ENCODE measurements at regions not wholly inside any gene's neighbourhood (a gene's known extent, or its start where the extent isn't known, plus 50 kb on each side); places are given as distances from the start of the nearest gene placed in this dataset.
"Not testable (repeated sequence)": the region's sequence is repeated elsewhere in the genome, so short reads cannot be mapped to it uniquely, and the experiment has no call there.

DNA sequence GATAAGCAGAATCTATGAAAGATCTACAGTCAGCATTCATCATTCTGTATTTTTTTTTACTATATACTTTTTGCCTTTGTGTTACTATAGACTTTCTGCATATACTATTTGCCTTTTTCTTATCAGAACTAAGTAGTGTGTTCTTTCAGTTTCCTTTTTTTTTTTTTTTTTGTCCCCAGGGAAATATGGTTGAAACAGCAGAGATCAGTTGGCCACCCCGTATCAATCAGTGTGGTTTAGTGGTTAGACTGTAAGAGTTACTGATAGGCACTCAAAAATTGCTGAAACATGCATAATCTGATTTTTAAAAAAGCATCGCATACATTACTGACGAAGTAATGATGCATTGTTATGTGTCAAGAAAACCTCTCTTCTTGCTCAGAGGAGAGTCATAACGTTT, 990.8 kb upstream of the EDIL3 start:
- Histone ChIP-seq H3K4me1 (ENCODE audit: control insufficient read depth, insufficient read depth, low read length) (no peaks in the 10 kb centered on the region), H3K36me3 (ENCODE audit: control insufficient read depth in 2 of 2, insufficient read depth in 2 of 2, low read length in 2 of 2) (no peaks in the 10 kb centered on the region), H3K4me3 (ENCODE audit: low read length in 2 of 2) (no peak overlapping the region), H3K27ac (ENCODE audit: low read length) (no peak overlapping the region), H3K9me3 (ENCODE audit: control insufficient read depth in 2 of 2, low read length in 2 of 2) (no peaks in the 10 kb centered on the region), H3K27me3 (ENCODE audit: control insufficient read depth in 1 of 2, insufficient read depth in 2 of 2, low read length in 2 of 2) (no peaks in the 10 kb centered on the region), H3K9ac (ENCODE audit: low read length in 2 of 2) (no peak overlapping the region)

GRCh38 chr5:85388770-85389169, 1004.1 kb upstream of the EDIL3 start:
- H3K27ac ChIP-seq (ENCODE audit: low read length): no peak overlapping the region
- no peak overlapping the region for H3K4me3 ChIP-seq (ENCODE audit: low read length in 2 of 2)
- no peak overlapping the region for H3K9ac ChIP-seq (ENCODE audit: low read length in 2 of 2)
- H3K4me1 ChIP-seq (ENCODE audit: control insufficient read depth, insufficient read depth, low read length): no peaks in the 10 kb centered on the region
- no peaks in the 10 kb centered on the region for H3K27me3 ChIP-seq (ENCODE audit: control insufficient read depth in 1 of 2, insufficient read depth in 2 of 2, low read length in 2 of 2)
- H3K9me3 ChIP-seq (ENCODE audit: control insufficient read depth in 2 of 2, low read length in 2 of 2): no peaks in the 10 kb centered on the region
- no peaks in the 10 kb centered on the region for H3K36me3 ChIP-seq (ENCODE audit: control insufficient read depth in 2 of 2, insufficient read depth in 2 of 2, low read length in 2 of 2)

- H3K9ac ChIP-seq (ENCODE audit: low read length in 2 of 2); H3K4me1 ChIP-seq (ENCODE audit: control insufficient read depth, insufficient read depth, low read length); H3K27ac ChIP-seq (ENCODE audit: low read length); H3K4me3 ChIP-seq (ENCODE audit: low read length in 2 of 2); H3K36me3 ChIP-seq (ENCODE audit: control insufficient read depth in 2 of 2, insufficient read depth in 2 of 2, low read length in 2 of 2); H3K9me3 ChIP-seq (ENCODE audit: control insufficient read depth in 2 of 2, low read length in 2 of 2); H3K27me3 ChIP-seq (ENCODE audit: control insufficient read depth in 1 of 2, insufficient read depth in 2 of 2, low read length in 2 of 2): not testable (repeated sequence)
Measured at GRCh38 chr5:85392309-85392708, 1007.6 kb upstream of the EDIL3 start.

DNA sequence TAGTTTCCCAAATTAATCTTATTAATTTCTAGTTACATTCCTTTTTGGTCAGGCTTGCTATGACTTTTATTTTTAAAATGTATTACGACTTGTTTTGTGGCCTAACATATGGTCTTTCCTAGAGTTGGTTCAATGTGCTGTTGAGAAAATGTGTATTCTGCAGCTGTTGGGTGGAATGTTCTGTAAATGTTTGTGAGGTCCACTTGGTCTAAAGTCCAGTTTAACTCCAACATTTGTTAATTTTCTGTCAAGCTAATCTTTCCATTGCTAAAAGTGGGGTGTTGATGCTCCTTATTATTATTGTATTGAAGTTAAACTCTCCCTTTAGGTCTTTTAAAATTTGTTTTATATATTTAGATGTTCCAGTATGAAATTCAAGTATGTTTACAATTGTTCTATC, 1010.8 kb upstream of the EDIL3 start:
- H3K27me3 ChIP-seq (ENCODE audit: control insufficient read depth in 1 of 2, insufficient read depth in 2 of 2, low read length in 2 of 2): no peaks in the 10 kb centered on the region
- no peak overlapping the region for H3K27ac ChIP-seq (ENCODE audit: low read length)
- no peaks in the 10 kb centered on the region for H3K4me1 ChIP-seq (ENCODE audit: control insufficient read depth, insufficient read depth, low read length)
- no peak overlapping the region for H3K9ac ChIP-seq (ENCODE audit: low read length in 2 of 2)
- H3K9me3 ChIP-seq (ENCODE audit: control insufficient read depth in 2 of 2, low read length in 2 of 2): no peaks in the 10 kb centered on the region
- no peak overlapping the region for H3K4me3 ChIP-seq (ENCODE audit: low read length in 2 of 2)
- no peaks in the 10 kb centered on the region for H3K36me3 ChIP-seq (ENCODE audit: control insufficient read depth in 2 of 2, insufficient read depth in 2 of 2, low read length in 2 of 2)

DNA sequence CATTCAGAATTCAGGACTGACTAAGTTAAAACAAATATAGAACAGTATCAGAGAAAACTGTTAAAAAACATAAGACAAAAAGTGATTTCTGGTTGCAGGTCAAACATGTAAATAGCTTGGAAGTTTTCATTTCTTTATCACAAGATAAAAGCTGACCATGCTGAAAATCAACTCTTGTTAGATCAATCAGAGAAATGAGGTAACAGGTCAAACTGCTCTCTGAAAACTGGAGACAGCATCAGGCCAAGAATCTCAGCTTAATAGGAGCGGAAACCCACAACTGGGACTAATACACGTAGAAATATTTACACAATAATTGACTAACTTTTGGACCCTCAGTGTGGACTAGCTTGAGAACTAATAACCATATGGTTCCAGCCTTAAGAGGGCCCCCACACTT, 1012.8 kb upstream of the EDIL3 start:
- Histone ChIP-seq H3K9me3 (ENCODE audit: control insufficient read depth in 2 of 2, low read length in 2 of 2) (no peaks in the 10 kb centered on the region), H3K9ac (ENCODE audit: low read length in 2 of 2) (no peak overlapping the region), H3K4me3 (ENCODE audit: low read length in 2 of 2) (no peak overlapping the region), H3K4me1 (ENCODE audit: control insufficient read depth, insufficient read depth, low read length) (no peaks in the 10 kb centered on the region), H3K27me3 (ENCODE audit: control insufficient read depth in 1 of 2, insufficient read depth in 2 of 2, low read length in 2 of 2) (no peaks in the 10 kb centered on the region), H3K27ac (ENCODE audit: low read length) (no peak overlapping the region), H3K36me3 (ENCODE audit: control insufficient read depth in 2 of 2, insufficient read depth in 2 of 2, low read length in 2 of 2) (no peaks in the 10 kb centered on the region)

DNA sequence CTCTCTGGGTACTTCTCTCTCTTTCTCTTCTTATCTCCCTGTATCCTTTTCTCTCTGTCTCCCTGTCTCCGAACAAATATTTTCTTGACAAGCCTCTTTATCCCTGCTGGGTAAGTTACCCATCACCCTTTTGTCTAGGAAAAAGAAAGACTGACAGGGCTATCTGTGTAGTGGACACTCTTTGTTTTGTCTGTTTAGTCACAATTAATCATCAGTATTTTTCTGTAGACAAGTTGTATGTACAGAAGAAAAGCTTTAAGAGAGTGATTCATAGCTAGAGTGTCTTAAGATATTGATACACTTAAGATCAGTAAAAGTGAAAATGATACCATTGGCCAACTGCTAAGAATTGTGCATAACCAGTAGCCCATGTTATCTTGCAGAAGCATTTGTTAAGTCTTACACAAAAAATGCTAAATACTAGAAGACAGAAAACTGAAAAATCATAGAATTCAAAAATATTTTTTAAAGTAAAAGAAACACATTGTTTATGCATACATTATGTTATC, 1043.8 kb upstream of the EDIL3 start:
- Histone ChIP-seq H3K4me1 (ENCODE audit: control insufficient read depth, insufficient read depth, low read length) (no peaks in the 10 kb centered on the region), H3K4me3 (ENCODE audit: low read length in 2 of 2) (no peak overlapping the region), H3K9ac (ENCODE audit: low read length in 2 of 2) (no peak overlapping the region), H3K36me3 (ENCODE audit: control insufficient read depth in 2 of 2, insufficient read depth in 2 of 2, low read length in 2 of 2) (no peaks in the 10 kb centered on the region), H3K27ac (ENCODE audit: low read length) (no peak overlapping the region), H3K27me3 (ENCODE audit: control insufficient read depth in 1 of 2, insufficient read depth in 2 of 2, low read length in 2 of 2) (no peaks in the 10 kb centered on the region), H3K9me3 (ENCODE audit: control insufficient read depth in 2 of 2, low read length in 2 of 2) (no peaks in the 10 kb centered on the region)

- H3K9me3 ChIP-seq (ENCODE audit: control insufficient read depth in 2 of 2, low read length in 2 of 2); H3K27me3 ChIP-seq (ENCODE audit: control insufficient read depth in 1 of 2, insufficient read depth in 2 of 2, low read length in 2 of 2); H3K4me1 ChIP-seq (ENCODE audit: control insufficient read depth, insufficient read depth, low read length); H3K4me3 ChIP-seq (ENCODE audit: low read length in 2 of 2); H3K36me3 ChIP-seq (ENCODE audit: control insufficient read depth in 2 of 2, insufficient read depth in 2 of 2, low read length in 2 of 2); H3K27ac ChIP-seq (ENCODE audit: low read length); H3K9ac ChIP-seq (ENCODE audit: low read length in 2 of 2): not testable (repeated sequence)
Measured at GRCh38 chr5:85431726-85432125, 1047.0 kb upstream of the EDIL3 start.

- no peaks in the 10 kb centered on the region for H3K27me3 ChIP-seq (ENCODE audit: control insufficient read depth in 1 of 2, insufficient read depth in 2 of 2, low read length in 2 of 2)
Measured at GRCh38 chr5:85441156-85441555, 1056.5 kb upstream of the EDIL3 start.

DNA sequence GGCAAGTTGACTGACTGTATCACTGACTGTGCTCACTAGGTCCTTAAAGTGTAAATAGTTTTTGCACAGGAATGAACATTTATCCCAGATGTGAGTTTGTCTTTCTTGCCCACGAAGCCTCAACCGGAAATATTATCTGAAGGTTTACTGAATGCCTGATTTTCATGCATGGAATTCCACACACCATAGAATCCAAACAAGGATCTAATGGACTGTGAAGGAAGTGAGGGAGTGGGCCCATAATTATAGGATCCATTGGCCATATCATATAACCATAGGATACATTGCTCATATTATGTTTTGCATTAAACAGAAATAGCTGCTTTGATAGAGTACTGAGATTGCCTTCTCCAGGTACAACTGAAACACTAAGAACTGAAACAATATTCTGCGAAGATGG, 1057.2 kb upstream of the EDIL3 start:
- no peaks in the 10 kb centered on the region for H3K9me3 ChIP-seq (ENCODE audit: control insufficient read depth in 2 of 2, low read length in 2 of 2)
- H3K4me1 ChIP-seq (ENCODE audit: control insufficient read depth, insufficient read depth, low read length): no peaks in the 10 kb centered on the region
- no peaks in the 10 kb centered on the region for H3K27me3 ChIP-seq (ENCODE audit: control insufficient read depth in 1 of 2, insufficient read depth in 2 of 2, low read length in 2 of 2)
- H3K4me3 ChIP-seq (ENCODE audit: low read length in 2 of 2): no peak overlapping the region
- H3K36me3 ChIP-seq (ENCODE audit: control insufficient read depth in 2 of 2, insufficient read depth in 2 of 2, low read length in 2 of 2): no peaks in the 10 kb centered on the region
- H3K9ac ChIP-seq (ENCODE audit: low read length in 2 of 2): no peak overlapping the region
- no peak overlapping the region for H3K27ac ChIP-seq (ENCODE audit: low read length)

More at GRCh38 chr5:85441156-85441555, 1056.5 kb upstream of the EDIL3 start:
- Histone ChIP-seq H3K9ac (ENCODE audit: low read length in 2 of 2) (no peak overlapping the region), H3K36me3 (ENCODE audit: control insufficient read depth in 2 of 2, insufficient read depth in 2 of 2, low read length in 2 of 2) (no peaks in the 10 kb centered on the region), H3K9me3 (ENCODE audit: control insufficient read depth in 2 of 2, low read length in 2 of 2) (no peaks in the 10 kb centered on the region), H3K4me1 (ENCODE audit: control insufficient read depth, insufficient read depth, low read length) (no peaks in the 10 kb centered on the region), H3K4me3 (ENCODE audit: low read length in 2 of 2) (no peak overlapping the region), H3K27ac (ENCODE audit: low read length) (no peak overlapping the region)

- Histone ChIP-seq H3K9ac (ENCODE audit: low read length in 2 of 2) (no peak overlapping the region), H3K9me3 (ENCODE audit: control insufficient read depth in 2 of 2, low read length in 2 of 2) (no peaks in the 10 kb centered on the region), H3K36me3 (ENCODE audit: control insufficient read depth in 2 of 2, insufficient read depth in 2 of 2, low read length in 2 of 2) (no peaks in the 10 kb centered on the region), H3K4me3 (ENCODE audit: low read length in 2 of 2) (no peak overlapping the region), H3K4me1 (ENCODE audit: control insufficient read depth, insufficient read depth, low read length) (no peaks in the 10 kb centered on the region), H3K27me3 (ENCODE audit: control insufficient read depth in 1 of 2, insufficient read depth in 2 of 2, low read length in 2 of 2) (no peaks in the 10 kb centered on the region), H3K27ac (ENCODE audit: low read length) (no peak overlapping the region)
Measured at GRCh38 chr5:85452322-85453025, 1067.8 kb upstream of the EDIL3 start.

GRCh38 chr5:85453026-85453349, 1068.3 kb upstream of the EDIL3 start:
- H3K27me3 ChIP-seq (ENCODE audit: control insufficient read depth in 1 of 2, insufficient read depth in 2 of 2, low read length in 2 of 2): no peaks in the 10 kb centered on the region
- no peak overlapping the region for H3K4me3 ChIP-seq (ENCODE audit: low read length in 2 of 2)
- no peaks in the 10 kb centered on the region for H3K4me1 ChIP-seq (ENCODE audit: control insufficient read depth, insufficient read depth, low read length)
- H3K36me3 ChIP-seq (ENCODE audit: control insufficient read depth in 2 of 2, insufficient read depth in 2 of 2, low read length in 2 of 2): no peaks in the 10 kb centered on the region
- no peak overlapping the region for H3K9ac ChIP-seq (ENCODE audit: low read length in 2 of 2)
- H3K27ac ChIP-seq (ENCODE audit: low read length): no peak overlapping the region
- no peaks in the 10 kb centered on the region for H3K9me3 ChIP-seq (ENCODE audit: control insufficient read depth in 2 of 2, low read length in 2 of 2)

Data from stomach smooth muscle (tissue), 2 donors.